H1 (cell line): ENCODE measurements at regions not wholly inside any gene's neighbourhood (a gene's known extent, or its start where the extent isn't known, plus 50 kb on each side); places are given as distances from the start of the nearest gene placed in this dataset.

Experiments
- CTCF ChIA-PET: fragments of 300-600 bp; sonication (Branson Sonifier 250); formaldehyde crosslinking; loops from one replicate; lab custom pipeline; 2021; ENCODE audit not compliant: partially characterized antibody; lab: Charles Lee
- POLR2A ChIA-PET: fragments of 300-600 bp; sonication (Branson Sonifier 250); formaldehyde crosslinking; loops from one replicate; lab custom pipeline; 2021; ENCODE audit warnings: inconsistent platforms; ENCODE audit not compliant: partially characterized antibody; lab: Charles Lee
- DNase-seq, 2 experiments: peaks; one replicate each; pipeline versions ENCODE4 v3.0.0 to v3.0.0-alpha.2; 2010 to 2022; ENCODE audit warnings: low spot score in 2 of 2, low read depth in 1 of 2, mixed read lengths in 1 of 2
- FAIRE-seq: peaks from 2 replicates; lab custom pipeline; 2011; peaks lifted over from hg19 to GRCh38; lab: Jason Lieb, UNC
- H2AFZ ChIP-seq: 2 replicates; pipeline ENCODE4 v1.8.1; 2012; ENCODE audit warnings: low read length, inconsistent platforms
- H2AK5ac ChIP-seq: 2 replicates; pipeline ENCODE4 v1.6.1; 2013; ENCODE audit warnings: low read depth, low read length
- H2BK120ac ChIP-seq: replicated peaks from 2 replicates; pipeline ENCODE3; 2013; ENCODE audit warnings: low read depth, low read length, inconsistent platforms
- H2BK12ac ChIP-seq: 2 replicates; pipeline ENCODE4 v1.6.1; 2013; ENCODE audit warnings: low read depth, low read length
- H2BK15ac ChIP-seq: 2 replicates; pipeline ENCODE4 v1.6.1; 2013; ENCODE audit warnings: low read length
- H2BK20ac ChIP-seq: 2 replicates; pipeline ENCODE4 v1.6.1; 2013; ENCODE audit warnings: low read length
- H2BK5ac ChIP-seq: 2 replicates; pipeline ENCODE4 v1.6.1; 2013; ENCODE audit warnings: low read depth, low read length
- H3K14ac ChIP-seq: 2 replicates; pipeline ENCODE4 v1.6.1; 2013; ENCODE audit warnings: inconsistent platforms; ENCODE audit not compliant: insufficient read length
- H3K18ac ChIP-seq: 2 replicates; pipeline ENCODE4 v1.6.1; 2013; ENCODE audit warnings: low read length; ENCODE audit errors: extremely low read depth
- H3K23ac ChIP-seq: 2 replicates; pipeline ENCODE4 v1.6.1; 2013; ENCODE audit warnings: inconsistent platforms; ENCODE audit not compliant: insufficient read length
- H3K23me2 ChIP-seq: 2 replicates; pipeline ENCODE4 v1.6.1; 2013; ENCODE audit warnings: low read depth, low read length
- H3K27ac ChIP-seq: 2 replicates; pipeline ENCODE4 v1.6.1; 2011; ENCODE audit warnings: low read depth, low read length, inconsistent platforms
- H3K27me3 ChIP-seq, 4 experiments: replicated peaks in 1 of 4; 1 replicate in 1 of 4; 2 replicates in 3 of 4; pipeline versions ENCODE4 v1.6.1 to v1.8.1; 2011 to 2013; ENCODE audit warnings: low read length in 3 of 4, mild to moderate bottlenecking in 3 of 4, inconsistent platforms in 2 of 4, mixed read lengths in 2 of 4, moderate library complexity in 1 of 4; ENCODE audit not compliant: control insufficient read depth in 3 of 4, insufficient read depth in 3 of 4; ENCODE audit errors: extremely low read depth in 1 of 4
- H3K36me3 ChIP-seq, 4 experiments: 2 replicates each; pipeline versions ENCODE4 v1.6.1 to v1.8.1; 2011 to 2013; ENCODE audit warnings: mild to moderate bottlenecking in 4 of 4, low read length in 3 of 4, moderate library complexity in 2 of 4, control low read depth in 1 of 4, inconsistent platforms in 1 of 4; ENCODE audit not compliant: insufficient read depth in 4 of 4, control insufficient read depth in 2 of 4
- H3K4ac ChIP-seq: replicated peaks from 2 replicates; pipeline ENCODE3; 2013; ENCODE audit warnings: low read length, low read depth, mixed read lengths, inconsistent platforms; ENCODE audit not compliant: insufficient read length
- H3K4me1 ChIP-seq, 4 experiments: replicated peaks in 1 of 4; 1 replicate in 1 of 4; 2 replicates in 3 of 4; pipeline versions ENCODE4 v1.6.1 to v1.8.1; 2011 to 2013; ENCODE audit warnings: low read length in 3 of 4, inconsistent platforms in 2 of 4, mixed read lengths in 1 of 4; ENCODE audit not compliant: insufficient read depth in 4 of 4, control insufficient read depth in 3 of 4
- H3K4me2 ChIP-seq, 2 experiments: 2 replicates each; pipeline versions ENCODE4 v1.6.1 to v1.8.1; 2011 to 2013; ENCODE audit warnings: low read depth in 2 of 2, low read length in 2 of 2, control low read depth in 1 of 2, inconsistent platforms in 1 of 2, mild to moderate bottlenecking in 1 of 2; ENCODE audit not compliant: insufficient read depth in 1 of 2
- H3K4me3 ChIP-seq, 4 experiments: fragments of 200-600, 300-600 bp in 1 of 4; sonication (generic), shearing (Covaris generic), sonication (Bioruptor Twin) in 1 of 4; 2 replicates each; pipeline versions ENCODE4 v1.5.1 to v1.8.1; 2011 to 2016; ENCODE audit warnings: low read length in 4 of 4, low read depth in 3 of 4, control low read depth in 2 of 4, inconsistent platforms in 2 of 4, mild to moderate bottlenecking in 2 of 4, mixed read lengths in 1 of 4, moderate library complexity in 1 of 4; ENCODE audit not compliant: insufficient read depth in 2 of 4; ENCODE audit errors: extremely low read depth in 1 of 4
- H3K56ac ChIP-seq: replicated peaks from 2 replicates; pipeline ENCODE3; 2013; ENCODE audit warnings: low read depth, mild to moderate bottlenecking, mixed read lengths, low read length, inconsistent platforms; ENCODE audit not compliant: insufficient read length
- H3K79me1 ChIP-seq: 2 replicates; pipeline ENCODE4 v1.6.1; 2013; ENCODE audit warnings: low read depth, low read length, control low read depth
- H3K79me2 ChIP-seq, 2 experiments: 2 replicates each; pipeline versions ENCODE4 v1.6.1 to v1.8.1; 2012 to 2013; ENCODE audit warnings: low read length in 2 of 2, mild to moderate bottlenecking in 2 of 2, inconsistent platforms in 1 of 2; ENCODE audit not compliant: insufficient read depth in 2 of 2, control insufficient read depth in 1 of 2
- H3K9ac ChIP-seq, 4 experiments: replicated peaks in 1 of 4; 1 replicate in 1 of 4; 2 replicates in 3 of 4; pipeline versions ENCODE4 v1.6.1 to v1.8.1; 2011 to 2013; ENCODE audit warnings: low read depth in 3 of 4, low read length in 3 of 4, control low read depth in 2 of 4, mild to moderate bottlenecking in 2 of 4, moderate library complexity in 2 of 4, inconsistent platforms in 1 of 4; ENCODE audit errors: extremely low read depth in 1 of 4
- H3K9me3 ChIP-seq, 2 experiments: 2 replicates each; pipeline versions ENCODE4 v1.6.1 to v1.8.1; 2012 to 2013; ENCODE audit warnings: mild to moderate bottlenecking in 2 of 2, moderate library complexity in 2 of 2, control low read depth in 1 of 2, inconsistent platforms in 1 of 2, low read depth in 1 of 2, low read length in 1 of 2, mixed read lengths in 1 of 2; ENCODE audit not compliant: insufficient read depth in 2 of 2
- H4K20me1 ChIP-seq, 2 experiments: replicated peaks in 1 of 2; 2 replicates each; pipeline versions ENCODE3 to v1.8.1; 2011 to 2013; ENCODE audit warnings: inconsistent platforms in 2 of 2, low read length in 2 of 2, mild to moderate bottlenecking in 1 of 2; ENCODE audit not compliant: insufficient read depth in 2 of 2, control insufficient read depth in 1 of 2
- H4K5ac ChIP-seq: 2 replicates; pipeline ENCODE4 v1.6.1; 2013; ENCODE audit warnings: low read length, low read depth, mixed read lengths, inconsistent platforms; ENCODE audit not compliant: insufficient read length
- H4K8ac ChIP-seq: 2 replicates; pipeline ENCODE4 v1.8.0; 2013; ENCODE audit warnings: mild to moderate bottlenecking, moderate library complexity, low read length, inconsistent platforms; ENCODE audit not compliant: insufficient read depth; ENCODE audit errors: extremely low read depth
- H4K91ac ChIP-seq: replicated peaks from 2 replicates; pipeline ENCODE3; 2013; ENCODE audit warnings: low read length, mixed read lengths, inconsistent platforms; ENCODE audit not compliant: insufficient read length
- EP300 ChIP-seq, 2 experiments: IDR thresholded peaks; 1 replicate in 1 of 2; 2 replicates in 1 of 2; pipeline ENCODE4 v1.6.1; 2011 to 2012; ENCODE audit warnings: low read depth in 2 of 2, low read length in 2 of 2, mild to moderate bottlenecking in 2 of 2, borderline replicate concordance in 1 of 2, inconsistent platforms in 1 of 2, moderate library complexity in 1 of 2
- JUND ChIP-seq: IDR thresholded peaks from 2 replicates; pipeline ENCODE4 v1.6.1; 2011; ENCODE audit warnings: mild to moderate bottlenecking, improper control_type of control experiment, low read length
- KDM1A ChIP-seq: fragments of 200-600, 300-600 bp; sonication (generic); IDR thresholded peaks from 2 replicates; pipeline ENCODE4 v1.7.1; 2016; ENCODE audit warnings: mild to moderate bottlenecking, low read length, borderline replicate concordance
- PHF8 ChIP-seq: fragments of 200-600 bp; sonication (generic); conservative IDR thresholded peaks from 2 replicates; pipeline ENCODE4 v1.7.1; 2012; ENCODE audit warnings: low read depth, mild to moderate bottlenecking, inconsistent platforms, low read length, moderate library complexity
- POLR2A ChIP-seq, 2 experiments: IDR thresholded peaks; 1 replicate in 1 of 2; 2 replicates in 1 of 2; pipeline ENCODE4 v1.6.1; 2011; ENCODE audit warnings: low read depth in 2 of 2, low read length in 2 of 2, mild to moderate bottlenecking in 2 of 2; ENCODE audit errors: control extremely low read depth in 1 of 2
- POU5F1 ChIP-seq: IDR thresholded peaks from 2 replicates; pipeline ENCODE4 v1.6.1; 2011; ENCODE audit warnings: low read depth, mild to moderate bottlenecking, low read length, moderate library complexity
- RAD21 ChIP-seq, 2 experiments: IDR thresholded peaks in 1 of 2; conservative IDR thresholded peaks in 1 of 2; 2 replicates each; pipeline ENCODE4 v1.6.1; 2011; ENCODE audit warnings: low read depth in 2 of 2, low read length in 2 of 2, improper control_type of control experiment in 1 of 2, inconsistent platforms in 1 of 2, mild to moderate bottlenecking in 1 of 2, moderate library complexity in 1 of 2
- SP4 ChIP-seq: IDR thresholded peaks from 2 replicates; pipeline ENCODE4 v1.6.1; 2012; ENCODE audit warnings: low read length, inconsistent platforms
- SRF ChIP-seq: IDR thresholded peaks from 2 replicates; pipeline ENCODE4 v1.6.1; 2011; ENCODE audit warnings: mild to moderate bottlenecking, low read depth, low read length, moderate library complexity
- YY1 ChIP-seq: IDR thresholded peaks from 2 replicates; pipeline ENCODE4 v1.6.1; 2011; ENCODE audit warnings: low read depth, mild to moderate bottlenecking, low read length
- WGBS, 2 experiments: shearing (Covaris generic) in 1 of 2; methylation state at CpG; one replicate each; pipeline versions ENCODE4 v1.1.6 to v1.1.7; 2013 to 2015; ENCODE audit warnings: low lambda C conversion rate in 2 of 2, mixed read lengths in 2 of 2, inconsistent platforms in 1 of 2, low coverage in 1 of 2, missing lambda C conversion rate in 1 of 2; ENCODE audit not compliant: insufficient replicate concordance in 2 of 2, insufficient coverage in 1 of 2, insufficient read length in 1 of 2; ENCODE audit errors: extremely low coverage in 1 of 2, missing lambda C conversion rate in 1 of 2; 5-methylcytosine and 5-hydroxymethylcytosine counted together

DNA sequence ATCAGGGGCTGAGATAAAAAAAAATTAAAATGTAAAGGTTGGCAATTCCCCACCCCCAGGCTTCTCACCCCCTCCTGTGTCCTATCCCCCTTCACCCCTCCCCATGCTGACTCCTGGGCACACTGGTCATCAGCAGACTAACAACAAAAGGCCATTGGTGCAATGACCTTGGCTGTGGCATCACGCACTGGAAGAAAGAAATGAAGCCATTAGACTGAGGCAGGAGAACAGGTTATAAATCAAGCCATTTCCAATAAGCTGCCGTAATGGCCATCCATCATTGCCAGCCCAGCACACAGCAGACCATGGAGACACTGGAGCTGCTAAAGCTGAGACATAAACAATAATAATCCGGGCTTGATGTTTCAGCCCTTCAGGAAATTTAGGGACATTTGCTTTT lies 342.4 kb upstream of the ETAA1 start:
- no peaks in the 10 kb centered on the region for H3K79me2 ChIP-seq
- no peak overlapping the region for H3K27ac ChIP-seq
- no peak for DNase-seq
- no peaks in the 10 kb centered on the region for H3K27me3 ChIP-seq
- H3K9ac ChIP-seq, result no peak overlapping the region
- H3K79me1 ChIP-seq, result no peaks in the 10 kb centered on the region
- no peaks in the 10 kb centered on the region for H3K23me2 ChIP-seq
- H3K56ac ChIP-seq, result no peak overlapping the region
- H3K4me2 ChIP-seq, result no peak overlapping the region
- H3K4me3 ChIP-seq, result no peak overlapping the region
- no peak overlapping the region for H2BK15ac ChIP-seq
- no peak overlapping the region for H2AFZ ChIP-seq
- no peak for FAIRE-seq
- no peak overlapping the region for H3K23ac ChIP-seq
- H3K18ac ChIP-seq, result no peak overlapping the region
- no peak overlapping the region for H3K14ac ChIP-seq
- ChIA-PET POLR2A (no interaction called here), CTCF (no interaction called here)
- H4K8ac ChIP-seq, result no peak overlapping the region
- no peak overlapping the region for H2BK120ac ChIP-seq
- WGBS, 2 experiments, result 89% methylated on average over 3 of the region's 3 CpGs; no CpG with 5 or more reads in 1 of the 2 experiments
- H3K9me3 ChIP-seq, result no peaks in the 10 kb centered on the region
- H4K20me1 ChIP-seq, result no peaks in the 10 kb centered on the region
- no peaks in the 10 kb centered on the region for H3K36me3 ChIP-seq
- no peak overlapping the region for H2BK20ac ChIP-seq
- H2BK12ac ChIP-seq, result no peak overlapping the region
- no peak overlapping the region for H3K4ac ChIP-seq
- H4K5ac ChIP-seq, result no peak overlapping the region
- no peak overlapping the region for H2BK5ac ChIP-seq
- no peaks in the 10 kb centered on the region for H3K4me1 ChIP-seq
- H2AK5ac ChIP-seq, result no peak overlapping the region
- no peak overlapping the region for H4K91ac ChIP-seq
- TF ChIP-seq YY1 (no peak), RAD21 (IDR thresholded peaks at IDR 0.05 in 1 of 2, conservative IDR thresholded peaks at IDR 0.05 in 1 of 2; ENCODE audit: low read depth in 2 of 2, low read length in 2 of 2) (no peak), PHF8 (no peak), JUND (no peak), SRF (no peak), POLR2A (IDR thresholded peaks at IDR 0.05; ENCODE audit: control extremely low read depth in 1 of 2, low read depth in 2 of 2, low read length in 2 of 2) (no peak), EP300 (IDR thresholded peaks at IDR 0.05; ENCODE audit: borderline replicate concordance in 1 of 2, low read depth in 2 of 2, low read length in 2 of 2) (no peak), SP4 (no peak), KDM1A (no peak), POU5F1 (no peak)
